ENCODE measurements at regions not wholly inside any gene's neighbourhood (a gene's known extent, or its start where the extent isn't known, plus 50 kb on each side); places are given as distances from the start of the nearest gene placed in this dataset.

DNA sequence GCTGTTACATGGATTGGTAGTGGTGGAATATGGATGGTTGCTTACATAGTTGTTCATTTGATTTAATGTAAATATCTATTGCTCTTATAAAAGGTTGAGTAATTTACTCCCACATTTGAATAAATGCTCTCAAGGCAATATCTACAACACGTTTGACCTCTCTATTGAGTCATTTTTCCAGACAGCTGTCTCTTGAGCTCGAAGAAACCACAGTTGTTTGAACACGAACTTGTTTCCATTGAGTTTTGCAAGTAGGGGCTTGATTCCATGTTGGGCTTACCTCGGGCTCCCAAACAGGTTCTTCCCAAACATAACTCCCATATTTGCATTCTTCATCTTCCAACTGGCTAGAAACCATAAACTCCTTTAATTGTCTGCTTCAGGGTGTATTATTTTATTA lies 115.0 kb upstream of the HMHB1 start:
- TF ChIP-seq, protein P1, sequence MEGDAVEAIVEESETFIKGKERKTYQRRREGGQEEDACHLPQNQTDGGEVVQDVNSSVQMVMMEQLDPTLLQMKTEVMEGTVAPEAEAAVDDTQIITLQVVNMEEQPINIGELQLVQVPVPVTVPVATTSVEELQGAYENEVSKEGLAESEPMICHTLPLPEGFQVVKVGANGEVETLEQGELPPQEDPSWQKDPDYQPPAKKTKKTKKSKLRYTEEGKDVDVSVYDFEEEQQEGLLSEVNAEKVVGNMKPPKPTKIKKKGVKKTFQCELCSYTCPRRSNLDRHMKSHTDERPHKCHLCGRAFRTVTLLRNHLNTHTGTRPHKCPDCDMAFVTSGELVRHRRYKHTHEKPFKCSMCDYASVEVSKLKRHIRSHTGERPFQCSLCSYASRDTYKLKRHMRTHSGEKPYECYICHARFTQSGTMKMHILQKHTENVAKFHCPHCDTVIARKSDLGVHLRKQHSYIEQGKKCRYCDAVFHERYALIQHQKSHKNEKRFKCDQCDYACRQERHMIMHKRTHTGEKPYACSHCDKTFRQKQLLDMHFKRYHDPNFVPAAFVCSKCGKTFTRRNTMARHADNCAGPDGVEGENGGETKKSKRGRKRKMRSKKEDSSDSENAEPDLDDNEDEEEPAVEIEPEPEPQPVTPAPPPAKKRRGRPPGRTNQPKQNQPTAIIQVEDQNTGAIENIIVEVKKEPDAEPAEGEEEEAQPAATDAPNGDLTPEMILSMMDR (IDR thresholded peaks at IDR 0.05; ENCODE audit: low read length) = no peak
- TF ChIP-seq EZH2 (optimal IDR thresholded peaks at IDR 0.05; ENCODE audit: low read depth, low read length) (no peak), EZH2phosphoT487 (IDR thresholded peaks at IDR 0.05; ENCODE audit: low read length) (no peak)

Data from MM.1S (cell line).